ENCODE measurements at regions not wholly inside any gene's neighbourhood (a gene's known extent, or its start where the extent isn't known, plus 50 kb on each side); places are given as distances from the start of the nearest gene placed in this dataset.

- ATAC-seq (ENCODE audit: low FRiP score), result no peak
- no peak for DNase-seq (ENCODE audit: low spot score)
- no peak for TF ChIP-seq CTCF (IDR thresholded peaks at IDR 0.05)
Observed at GRCh38 chr11:127136438-127136837, 135.9 kb upstream of the KIRREL3 start.

- ATAC-seq (ENCODE audit: low FRiP score) (no peak), DNase-seq (ENCODE audit: low spot score) (no peak)
- no peak for TF ChIP-seq CTCF (IDR thresholded peaks at IDR 0.05)
Observed at GRCh38 chr11:127135256-127135655, 134.7 kb upstream of the KIRREL3 start.

- DNase-seq (ENCODE audit: low spot score), result no peak
- ATAC-seq (ENCODE audit: low FRiP score), result no peak
- no peak for TF ChIP-seq CTCF (IDR thresholded peaks at IDR 0.05)
Observed at GRCh38 chr11:127133061-127133460, 132.5 kb upstream of the KIRREL3 start.

- TF ChIP-seq CTCF (IDR thresholded peaks at IDR 0.05), result no peak
- DNase-seq (ENCODE audit: low spot score), result no peak
- no peak for ATAC-seq (ENCODE audit: low FRiP score)
Observed at GRCh38 chr11:127130321-127130720, 129.8 kb upstream of the KIRREL3 start.

- no peak for ATAC-seq (ENCODE audit: low FRiP score)
- no peak for TF ChIP-seq CTCF (IDR thresholded peaks at IDR 0.05)
- no peak for DNase-seq (ENCODE audit: low spot score)
Observed at GRCh38 chr11:127126986-127127385, 126.4 kb upstream of the KIRREL3 start.

GRCh38 chr11:127119356-127119755 is 118.8 kb upstream of the KIRREL3 start:
- DNase-seq (ENCODE audit: low spot score) (no peak), ATAC-seq (ENCODE audit: low FRiP score) (no peak)
- TF ChIP-seq CTCF (IDR thresholded peaks at IDR 0.05), result no peak

- no peak for TF ChIP-seq CTCF (IDR thresholded peaks at IDR 0.05)
- DNase-seq (ENCODE audit: low spot score), result no peak
- ATAC-seq (ENCODE audit: low FRiP score), result no peak
Observed at GRCh38 chr11:127118811-127119210, 118.2 kb upstream of the KIRREL3 start.

Measured in omental fat pad (tissue), 3 donors.